22Rv1 (cell line): ENCODE measurements at regions not wholly inside any gene's neighbourhood (a gene's known extent, or its start where the extent isn't known, plus 50 kb on each side); places are given as distances from the start of the nearest gene placed in this dataset.

ENCODE experiments used
- ZFX ChIP-seq: fragments of 450-650 bp; IDR thresholded peaks from 2 replicates; pipeline ENCODE4 v1.6.1; 2017; ENCODE audit warnings: antibody characterized with exemption, borderline replicate concordance
- TF ChIP-seq, protein P1 (sequence below): fragments of 450-650 bp; IDR thresholded peaks from 2 replicates; pipeline ENCODE4 v1.5.1; 2017; ENCODE audit warnings: mild to moderate bottlenecking

DNA sequence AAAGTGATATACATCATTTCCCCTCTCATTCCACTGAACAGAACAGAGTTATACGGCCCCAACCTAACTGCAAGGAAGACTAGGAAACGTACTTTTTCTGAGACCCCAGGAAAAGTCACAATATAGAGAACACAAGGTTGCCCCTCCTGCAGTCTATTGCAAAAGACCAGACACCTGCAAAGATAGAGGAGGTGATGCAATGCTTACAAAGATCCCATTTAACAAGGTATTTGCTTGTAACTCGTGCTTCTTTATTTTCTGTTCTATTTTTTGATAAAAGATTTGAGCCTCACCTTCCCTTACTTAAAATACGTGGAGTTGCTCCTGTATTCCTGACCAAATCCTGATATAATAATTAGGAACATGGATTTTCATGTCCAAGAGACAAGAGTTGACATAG lies 793.0 kb upstream of the ID2 start:
- TF ChIP-seq, protein P1, sequence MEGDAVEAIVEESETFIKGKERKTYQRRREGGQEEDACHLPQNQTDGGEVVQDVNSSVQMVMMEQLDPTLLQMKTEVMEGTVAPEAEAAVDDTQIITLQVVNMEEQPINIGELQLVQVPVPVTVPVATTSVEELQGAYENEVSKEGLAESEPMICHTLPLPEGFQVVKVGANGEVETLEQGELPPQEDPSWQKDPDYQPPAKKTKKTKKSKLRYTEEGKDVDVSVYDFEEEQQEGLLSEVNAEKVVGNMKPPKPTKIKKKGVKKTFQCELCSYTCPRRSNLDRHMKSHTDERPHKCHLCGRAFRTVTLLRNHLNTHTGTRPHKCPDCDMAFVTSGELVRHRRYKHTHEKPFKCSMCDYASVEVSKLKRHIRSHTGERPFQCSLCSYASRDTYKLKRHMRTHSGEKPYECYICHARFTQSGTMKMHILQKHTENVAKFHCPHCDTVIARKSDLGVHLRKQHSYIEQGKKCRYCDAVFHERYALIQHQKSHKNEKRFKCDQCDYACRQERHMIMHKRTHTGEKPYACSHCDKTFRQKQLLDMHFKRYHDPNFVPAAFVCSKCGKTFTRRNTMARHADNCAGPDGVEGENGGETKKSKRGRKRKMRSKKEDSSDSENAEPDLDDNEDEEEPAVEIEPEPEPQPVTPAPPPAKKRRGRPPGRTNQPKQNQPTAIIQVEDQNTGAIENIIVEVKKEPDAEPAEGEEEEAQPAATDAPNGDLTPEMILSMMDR = no peak
- no peak for TF ChIP-seq ZFX
